COLO829 (cell line): ENCODE measurements at regions not wholly inside any gene's neighbourhood (a gene's known extent, or its start where the extent isn't known, plus 50 kb on each side); places are given as distances from the start of the nearest gene placed in this dataset.

Source experiments
- DNase-seq: peaks from one replicate; pipeline ENCODE4 v3.0.0; 2012; ENCODE audit warnings: low spot score

GRCh38 chr2:225971433-225971832 lies 571.9 kb downstream of the NYAP2 start:
- DNase-seq, result no peak

- DNase-seq, result no peak
These were observed 549.4 kb downstream of the NYAP2 start for GRCh38 chr2:225948903-225949302.

- DNase-seq, result no peak
These were observed 539.5 kb downstream of the NYAP2 start for GRCh38 chr2:225938991-225939390.

GRCh38 chr2:225937625-225938187 lies 538.2 kb downstream of the NYAP2 start:
- DNase-seq, result no peak

GRCh38 chr2:225932811-225933413 lies 533.4 kb downstream of the NYAP2 start:
- DNase-seq, result no peak

GRCh38 chr2:225930687-225931086 lies 531.2 kb downstream of the NYAP2 start:
- DNase-seq, result no peak

GRCh38 chr2:225920621-225921220 lies 521.2 kb downstream of the NYAP2 start:
- peak; percentile 69 for DNase-seq

GRCh38 chr2:225916692-225917091 lies 517.2 kb downstream of the NYAP2 start:
- DNase-seq, result no peak

- DNase-seq, result no peak
These were observed 511.5 kb downstream of the NYAP2 start for GRCh38 chr2:225911019-225911418.

GRCh38 chr2:225895126-225895525 lies 495.6 kb downstream of the NYAP2 start:
- DNase-seq, result no peak

GRCh38 chr2:225894236-225894980 lies 494.9 kb downstream of the NYAP2 start:
- DNase-seq, result no peak

GRCh38 chr2:225893151-225893550 lies 493.6 kb downstream of the NYAP2 start:
- no peak for DNase-seq

- DNase-seq, result no peak
These were observed 492.3 kb downstream of the NYAP2 start for GRCh38 chr2:225891771-225892170.

- DNase-seq, result no peak
These were observed 491.5 kb downstream of the NYAP2 start for GRCh38 chr2:225891013-225891412.

GRCh38 chr2:225889452-225889851 lies 489.9 kb downstream of the NYAP2 start:
- DNase-seq, result peak; percentile 30

- no peak for DNase-seq
These were observed 467.6 kb downstream of the NYAP2 start for GRCh38 chr2:225867071-225867470.

GRCh38 chr2:225865468-225865867 lies 466.0 kb downstream of the NYAP2 start:
- DNase-seq, result no peak

GRCh38 chr2:225864394-225864793 lies 464.9 kb downstream of the NYAP2 start:
- DNase-seq, result no peak

GRCh38 chr2:225842939-225843338 lies 443.4 kb downstream of the NYAP2 start:
- no peak for DNase-seq

- DNase-seq, result no peak
These were observed 441.8 kb downstream of the NYAP2 start for GRCh38 chr2:225841314-225841713.

GRCh38 chr2:225837328-225837727 lies 437.8 kb downstream of the NYAP2 start:
- DNase-seq, result no peak

- no peak for DNase-seq
These were observed 425.4 kb downstream of the NYAP2 start for GRCh38 chr2:225824748-225825449.
